HCEC 1CT (cell line): ENCODE measurements at regions not wholly inside any gene's neighbourhood (a gene's known extent, or its start where the extent isn't known, plus 50 kb on each side); places are given as distances from the start of the nearest gene placed in this dataset.

Source experiments
- DNase-seq: peaks from one replicate; pipeline ENCODE4 v3.0.0-alpha.2; 2017

DNA sequence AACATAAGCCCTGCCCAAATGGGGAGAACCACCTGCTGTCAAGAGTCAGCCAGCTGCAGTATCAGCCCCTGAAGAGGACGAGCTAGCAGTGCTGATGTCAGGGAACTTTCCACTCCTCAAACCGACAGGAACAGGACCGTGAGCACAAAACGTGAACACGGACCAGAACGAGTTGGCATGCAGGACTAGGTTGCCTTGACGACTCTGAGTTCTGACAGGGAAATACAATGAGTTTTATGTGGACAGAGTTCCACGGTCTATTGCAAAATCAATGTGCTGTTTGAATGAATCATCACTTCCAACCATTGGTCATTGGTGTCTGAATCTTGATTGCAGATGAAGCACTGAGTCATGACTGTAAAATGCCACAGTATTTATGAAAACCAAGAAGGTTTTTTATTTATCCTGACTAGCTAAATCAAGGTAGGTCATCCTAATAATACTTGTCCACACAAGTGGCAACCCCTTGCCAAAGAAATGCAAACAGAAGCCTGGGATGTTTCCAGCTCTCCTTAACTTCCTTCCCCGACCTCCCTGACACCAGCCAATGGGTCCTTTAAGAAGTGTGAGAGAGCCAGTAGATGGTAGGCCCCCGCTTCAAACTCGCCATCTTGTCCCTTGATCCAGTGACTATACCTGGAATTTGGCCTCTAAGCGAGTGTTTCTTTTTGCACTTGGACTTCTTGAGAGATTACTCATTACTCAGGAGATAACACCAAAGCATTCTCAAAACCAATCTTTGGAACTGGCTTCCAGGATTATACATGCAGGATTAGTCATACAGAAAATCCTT lies 119.6 kb downstream of the ASB7 start:
- DNase-seq, result peak; percentile 98

DNA sequence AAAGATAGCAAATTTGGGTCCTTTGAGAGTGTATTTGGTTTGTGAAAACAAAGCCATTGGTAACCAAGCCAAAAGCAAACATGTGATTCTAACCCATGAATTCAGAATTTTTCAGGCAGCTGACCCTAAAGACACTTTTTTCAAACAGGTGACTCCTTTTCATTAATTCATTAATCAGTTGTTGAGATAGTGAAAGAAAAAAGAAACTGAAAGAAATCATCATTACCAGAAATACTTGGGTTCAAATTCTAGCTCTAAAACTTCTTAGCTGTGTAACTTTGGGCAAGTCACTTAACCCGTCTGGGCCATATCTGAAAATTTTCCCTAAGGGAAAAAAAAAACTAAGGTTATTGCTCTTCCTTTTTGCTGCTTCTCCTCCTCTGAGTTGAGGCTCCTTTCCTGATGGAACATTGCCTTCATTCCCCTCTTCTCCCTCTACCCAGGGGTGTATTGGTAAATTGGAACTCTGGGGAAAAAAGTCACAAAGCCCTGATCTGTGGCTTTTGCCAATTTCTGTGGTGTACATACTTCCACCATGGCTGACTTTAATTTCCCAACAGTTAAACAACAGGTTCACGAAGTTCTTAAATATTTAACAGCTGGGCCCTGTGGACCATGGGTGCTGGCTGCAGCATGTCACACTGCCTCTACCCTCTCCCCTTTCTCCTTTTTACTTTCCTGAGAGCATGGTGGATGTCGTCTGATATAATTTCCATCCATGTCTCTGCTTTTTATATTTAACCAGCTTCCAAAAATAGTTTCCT lies 120.3 kb downstream of the ASB7 start:
- no peak for DNase-seq

DNA sequence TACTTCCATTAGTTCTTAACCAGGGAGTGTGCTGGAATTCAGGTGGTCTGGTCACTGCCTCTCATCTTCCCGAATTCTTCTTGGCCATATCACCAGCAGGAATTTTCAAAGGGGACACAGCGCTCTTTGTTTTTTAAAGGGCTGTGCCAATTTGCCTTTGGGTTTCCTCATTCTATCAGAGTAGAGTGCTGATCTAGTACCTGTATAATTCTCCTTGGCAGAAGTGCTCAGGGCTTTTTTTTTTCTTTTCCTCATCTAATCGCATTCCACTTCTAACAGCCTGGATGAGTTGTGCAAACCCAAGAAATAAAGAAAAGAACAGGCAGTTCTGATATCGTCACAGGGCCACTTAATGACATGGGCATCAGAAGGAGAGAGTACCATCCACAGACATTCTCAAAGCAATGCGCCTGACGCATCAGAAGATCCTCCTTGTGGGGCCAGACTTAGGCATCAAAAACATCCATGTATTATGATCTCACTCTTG lies 121.0 kb downstream of the ASB7 start:
- no peak for DNase-seq

DNA sequence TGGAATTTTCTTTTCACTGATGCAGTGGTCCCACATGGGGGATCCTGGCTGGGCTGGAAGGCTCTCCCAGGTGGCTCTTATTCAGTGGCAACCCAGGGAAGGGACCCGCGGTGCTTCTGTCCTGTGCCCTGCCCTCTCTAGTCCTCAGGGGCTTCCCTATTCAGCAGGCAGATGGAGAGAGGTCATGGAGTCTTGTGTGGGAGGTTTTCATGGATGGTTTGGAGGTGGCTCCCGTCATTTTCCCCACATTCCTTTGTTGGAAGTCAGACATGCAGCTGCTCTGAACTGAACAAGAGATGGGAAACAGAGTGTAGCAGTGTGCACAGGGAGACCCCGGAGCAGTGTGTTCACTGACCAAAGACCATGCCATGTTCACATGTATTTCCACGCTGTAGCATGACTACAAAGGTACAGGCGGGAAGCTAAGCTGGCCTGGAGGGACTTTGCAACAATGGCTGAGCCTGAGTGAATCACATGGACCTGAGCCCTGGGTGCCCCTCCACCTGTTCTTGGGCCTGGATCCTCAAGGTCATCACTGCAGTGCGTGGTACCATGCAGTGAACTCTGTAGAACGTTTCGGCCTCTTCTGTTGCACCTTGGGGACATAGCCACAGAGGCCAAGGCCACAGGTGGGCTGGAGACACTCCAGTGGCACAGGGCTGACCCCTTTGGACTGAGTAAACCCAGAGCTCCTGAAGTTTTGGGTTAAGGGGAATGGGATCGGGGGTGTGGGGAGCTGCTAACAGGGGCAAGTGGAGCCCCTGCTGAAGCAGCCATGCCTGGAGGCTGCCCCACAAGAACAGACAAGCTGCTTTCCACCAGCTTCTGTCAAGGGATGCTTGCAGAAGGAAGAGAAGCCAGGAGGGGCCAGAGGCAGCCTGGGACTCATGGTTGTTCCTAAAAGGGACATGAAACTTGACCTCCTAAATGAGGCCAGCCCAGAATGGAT lies 123.0 kb downstream of the ASB7 start:
- DNase-seq, result peak; percentile 74

- no peak for DNase-seq
Measured at GRCh38 chr15:100726070-100726420, 123.7 kb downstream of the ASB7 start.

DNA sequence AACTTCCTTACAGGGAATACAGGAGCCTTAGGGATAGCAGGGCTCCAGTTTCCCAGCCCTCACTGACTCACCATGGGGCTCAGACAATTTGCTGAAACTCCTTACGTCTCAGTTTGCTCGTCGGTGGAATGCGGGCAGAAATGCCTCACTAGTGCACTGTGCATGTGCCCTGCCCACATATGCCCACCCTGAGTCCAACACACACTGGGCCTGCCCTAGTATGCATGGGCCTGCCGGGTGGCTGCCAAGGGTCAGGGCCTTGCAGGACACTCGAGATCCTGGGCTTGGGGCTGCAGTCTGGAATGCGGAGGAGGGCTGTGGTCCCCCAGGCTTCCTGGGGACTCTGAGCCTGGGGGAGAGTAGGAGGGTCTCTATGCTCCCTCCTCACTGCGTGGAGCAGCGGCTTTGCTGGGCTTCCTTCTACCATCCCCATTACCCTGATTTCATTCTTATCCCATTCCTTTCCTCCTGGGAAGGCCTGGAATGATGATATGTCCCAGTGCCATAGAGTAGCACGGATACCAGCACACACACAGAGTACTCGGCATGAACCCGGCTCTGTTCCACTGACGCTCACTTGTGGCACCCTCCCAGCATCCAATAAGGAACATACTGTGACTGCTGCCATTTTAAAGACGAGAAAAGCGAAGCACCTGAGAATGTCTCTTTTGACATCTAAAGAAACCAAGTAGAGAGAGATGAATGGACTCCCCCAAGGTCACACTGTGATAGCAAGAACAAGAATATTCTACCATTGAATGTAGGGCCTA lies 124.2 kb downstream of the ASB7 start:
- DNase-seq, result peak; percentile 13

- no peak for DNase-seq
Measured at GRCh38 chr15:100727291-100727851, 125.0 kb downstream of the ASB7 start.

DNA sequence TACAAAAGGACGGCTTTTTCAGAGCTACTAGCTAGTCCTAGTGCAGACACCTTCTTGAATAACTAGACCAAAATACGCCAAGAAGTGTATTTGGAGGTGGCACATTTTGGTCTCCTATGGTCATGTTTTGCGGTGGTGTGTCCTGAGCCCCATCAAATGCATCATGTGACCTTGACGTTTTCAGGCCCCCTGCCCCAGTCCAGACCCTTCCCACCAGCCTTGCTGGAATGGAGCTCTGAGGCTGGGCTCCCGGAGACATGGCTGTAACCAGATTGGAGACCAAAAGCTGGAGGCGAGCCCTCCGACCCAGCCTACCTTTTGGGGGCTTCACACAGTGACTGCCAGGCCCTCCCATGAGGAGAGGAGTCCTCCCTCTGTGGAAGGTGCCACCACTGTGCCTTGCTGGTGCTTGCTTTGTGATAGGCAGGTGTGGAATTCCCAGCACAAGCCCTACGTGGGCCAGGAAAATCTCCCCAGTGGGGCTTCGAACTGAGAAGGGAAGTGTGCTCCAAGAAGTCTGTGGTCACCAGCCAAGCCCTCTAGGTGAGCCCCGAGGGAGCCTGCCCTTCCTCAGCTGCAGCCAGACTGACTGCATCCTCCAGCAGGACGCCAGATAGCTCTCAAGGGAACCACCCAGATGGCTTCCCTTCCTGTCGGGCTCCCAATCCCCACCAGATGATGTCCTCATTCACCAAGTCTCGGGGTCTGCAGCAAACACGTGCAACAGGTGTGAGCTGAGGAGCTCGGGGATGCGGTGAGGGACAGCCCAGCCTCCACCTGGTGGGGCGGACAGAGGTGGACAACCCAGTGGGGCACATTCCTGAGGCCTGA lies 126.2 kb downstream of the ASB7 start:
- no peak for DNase-seq

DNA sequence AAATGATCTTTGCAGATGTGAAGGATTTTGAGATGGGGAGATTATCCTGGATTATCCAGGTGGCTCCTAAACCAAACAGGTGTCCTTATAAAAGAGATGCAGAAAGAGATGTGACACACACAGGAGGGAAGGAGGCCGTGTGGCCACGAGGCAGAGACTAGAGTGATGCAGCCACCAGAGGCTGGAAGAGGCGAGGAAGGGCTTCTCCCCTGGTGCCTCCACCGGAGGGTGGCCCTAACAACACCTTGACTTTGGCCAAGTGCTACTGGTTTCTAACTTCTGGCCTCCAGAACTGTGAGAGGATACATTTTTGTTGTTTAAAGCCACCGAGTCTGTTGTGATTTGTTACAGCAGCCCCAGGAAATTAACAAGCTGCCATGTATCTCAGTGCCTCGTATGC lies 127.1 kb downstream of the ASB7 start:
- DNase-seq, result no peak

DNA sequence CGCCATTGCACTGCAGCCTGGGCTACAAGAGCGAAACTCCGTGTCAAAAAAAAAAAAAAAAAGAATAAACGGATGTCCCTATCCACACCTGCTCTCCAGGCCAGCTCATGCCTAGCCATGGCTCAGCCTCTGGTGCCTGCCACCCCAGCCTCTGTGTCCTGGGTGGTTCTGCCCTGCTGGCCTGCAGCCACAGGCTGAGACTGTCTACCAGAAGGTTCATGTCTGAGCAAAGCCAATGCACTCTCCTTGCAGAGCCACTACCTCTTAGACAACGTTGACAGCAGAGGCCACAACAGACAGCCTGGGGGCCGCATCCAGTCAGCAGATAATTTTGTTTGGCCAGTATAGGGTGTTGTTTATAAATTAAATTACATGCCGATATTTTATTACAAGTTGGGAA lies 127.7 kb downstream of the ASB7 start:
- DNase-seq, result no peak

GRCh38 chr15:100730655-100731266 lies 128.4 kb downstream of the ASB7 start:
- DNase-seq, result no peak

DNA sequence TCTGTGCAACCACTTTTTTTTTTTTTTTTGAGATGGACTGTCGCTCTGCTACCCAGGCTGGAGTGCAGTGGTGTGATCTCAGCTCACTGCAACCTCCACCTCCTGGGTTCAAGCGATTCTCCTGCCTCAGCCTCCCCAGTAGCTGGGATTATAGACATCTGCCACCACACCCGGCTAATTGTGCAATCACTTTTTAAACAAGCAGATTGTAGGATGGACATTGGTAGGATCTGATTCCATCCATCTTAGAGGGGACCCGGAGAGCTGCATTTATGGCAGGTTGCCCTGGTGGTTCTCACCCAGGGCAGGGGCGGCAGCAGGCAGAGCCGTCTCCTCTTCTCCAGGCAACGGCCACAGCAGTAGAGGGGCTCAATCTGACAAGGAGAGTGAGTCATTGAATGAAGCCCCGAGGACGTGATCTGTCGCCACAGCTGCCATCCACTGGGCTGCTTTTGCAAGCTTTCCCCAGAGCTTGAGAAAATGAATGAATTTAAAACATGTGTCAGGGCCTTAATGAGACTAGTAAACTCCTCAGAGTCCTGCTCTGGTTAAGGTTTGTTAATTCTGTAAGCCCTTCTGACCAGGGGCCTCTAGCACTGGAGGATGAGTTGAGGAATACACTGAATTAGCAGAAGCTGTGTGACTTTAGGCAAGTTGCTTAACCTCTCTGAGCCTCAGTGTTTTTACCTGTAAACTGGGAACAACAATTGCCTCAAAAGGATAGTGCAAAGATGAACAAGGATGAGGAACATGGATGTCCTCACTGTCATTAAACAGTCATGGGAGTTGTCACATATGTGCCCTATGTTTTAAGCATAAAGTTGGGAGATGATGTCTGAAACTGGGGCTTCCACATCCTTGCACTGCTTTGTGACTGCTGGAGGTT lies 129.1 kb downstream of the ASB7 start:
- no peak for DNase-seq

GRCh38 chr15:100732211-100733055 lies 130.0 kb downstream of the ASB7 start:
- DNase-seq, result no peak

GRCh38 chr15:100733101-100733842 lies 130.9 kb downstream of the ASB7 start:
- DNase-seq, result peak; percentile 27

GRCh38 chr15:100733843-100734185 lies 131.4 kb downstream of the ASB7 start:
- peak; percentile 51 for DNase-seq

GRCh38 chr15:100734586-100734985 lies 132.2 kb downstream of the ASB7 start:
- DNase-seq, result no peak

- no peak for DNase-seq
Measured at GRCh38 chr15:100735129-100736053, 133.0 kb downstream of the ASB7 start.
